Glomerular visceral epithelial cell (primary cell): ENCODE measurements at regions not wholly inside any gene's neighbourhood (a gene's known extent, or its start where the extent isn't known, plus 50 kb on each side); places are given as distances from the start of the nearest gene placed in this dataset.

Experiments used
- DNase-seq: peaks from one replicate; pipeline ENCODE4 v3.0.0-alpha.2; 2016; ENCODE audit errors: extremely low spot score

GRCh38 chr6:90403489-90404381, 107.1 kb upstream of the BACH2 start:
- peak; percentile 50 for DNase-seq

- no peak for DNase-seq
These were observed 106.2 kb upstream of the BACH2 start for GRCh38 chr6:90402831-90403192.

GRCh38 chr6:90401933-90402830, 105.5 kb upstream of the BACH2 start:
- no peak for DNase-seq

GRCh38 chr6:90399970-90400369, 103.3 kb upstream of the BACH2 start:
- no peak for DNase-seq

GRCh38 chr6:90397929-90398674, 101.5 kb upstream of the BACH2 start:
- DNase-seq: peak; percentile 79

- no peak for DNase-seq
These were observed 100.4 kb upstream of the BACH2 start for GRCh38 chr6:90397047-90397446.

GRCh38 chr6:90393232-90393884, 96.7 kb upstream of the BACH2 start:
- peak; percentile 66 for DNase-seq

GRCh38 chr6:90390379-90390778, 93.7 kb upstream of the BACH2 start:
- DNase-seq: no peak

GRCh38 chr6:90388395-90388794, 91.8 kb upstream of the BACH2 start:
- no peak for DNase-seq

- no peak for DNase-seq
These were observed 91.2 kb upstream of the BACH2 start for GRCh38 chr6:90387826-90388225.

GRCh38 chr6:90387383-90387775, 90.7 kb upstream of the BACH2 start:
- no peak for DNase-seq

- no peak for DNase-seq
These were observed 90.0 kb upstream of the BACH2 start for GRCh38 chr6:90386399-90387382.

GRCh38 chr6:90385759-90386313, 89.2 kb upstream of the BACH2 start:
- DNase-seq: no peak

- no peak for DNase-seq
These were observed 88.1 kb upstream of the BACH2 start for GRCh38 chr6:90384720-90385119.

GRCh38 chr6:90383196-90383822, 86.7 kb upstream of the BACH2 start:
- DNase-seq: no peak

- no peak for DNase-seq
These were observed 86.1 kb upstream of the BACH2 start for GRCh38 chr6:90382760-90383159.

- peak; percentile 69 for DNase-seq
These were observed 79.2 kb upstream of the BACH2 start for GRCh38 chr6:90375681-90376439.

GRCh38 chr6:90374201-90374600, 77.6 kb upstream of the BACH2 start:
- no peak for DNase-seq

GRCh38 chr6:90372885-90373284, 76.2 kb upstream of the BACH2 start:
- no peak for DNase-seq
